ENCODE measurements at regions not wholly inside any gene's neighbourhood (a gene's known extent, or its start where the extent isn't known, plus 50 kb on each side); places are given as distances from the start of the nearest gene placed in this dataset.
"Not testable (repeated sequence)": the region's sequence is repeated elsewhere in the genome, so short reads cannot be mapped to it uniquely, and the experiment has no call there.

DNA sequence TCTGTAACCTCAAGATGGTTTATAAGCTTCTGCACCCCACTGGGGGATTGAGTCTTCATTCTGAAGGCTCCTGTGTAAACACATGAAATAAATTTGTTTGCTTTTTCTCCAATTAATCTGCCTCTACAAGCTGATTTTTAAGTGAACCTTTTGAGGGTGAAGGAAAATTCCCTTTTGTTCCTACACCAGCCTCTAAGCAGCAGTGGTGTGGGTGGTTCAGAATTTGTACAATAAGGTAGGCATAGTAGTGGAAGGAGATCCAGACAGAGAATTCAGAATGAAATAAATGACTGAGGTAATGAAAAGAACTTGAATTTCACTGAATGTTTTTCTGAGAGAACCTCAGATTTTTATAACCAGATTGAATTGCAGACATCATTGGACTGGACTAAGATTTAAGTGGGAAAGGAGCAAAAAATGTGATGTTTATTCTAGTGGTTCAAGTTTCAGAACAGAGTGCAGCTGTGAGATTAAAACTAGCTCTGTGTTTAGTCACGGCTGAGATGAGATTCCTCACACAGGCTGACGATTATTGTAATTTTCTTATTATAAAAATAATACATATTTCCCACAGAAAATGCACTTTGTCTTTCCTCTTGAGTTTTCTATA lies 1162.2 kb downstream of the TYW1 start:
- no peak for DNase-seq (ENCODE audit: low read depth in 2 of 2)

- no peak for DNase-seq (ENCODE audit: low read depth in 2 of 2)
Measured at GRCh38 chr7:68162712-68163111, 1166.1 kb downstream of the TYW1 start.

DNA sequence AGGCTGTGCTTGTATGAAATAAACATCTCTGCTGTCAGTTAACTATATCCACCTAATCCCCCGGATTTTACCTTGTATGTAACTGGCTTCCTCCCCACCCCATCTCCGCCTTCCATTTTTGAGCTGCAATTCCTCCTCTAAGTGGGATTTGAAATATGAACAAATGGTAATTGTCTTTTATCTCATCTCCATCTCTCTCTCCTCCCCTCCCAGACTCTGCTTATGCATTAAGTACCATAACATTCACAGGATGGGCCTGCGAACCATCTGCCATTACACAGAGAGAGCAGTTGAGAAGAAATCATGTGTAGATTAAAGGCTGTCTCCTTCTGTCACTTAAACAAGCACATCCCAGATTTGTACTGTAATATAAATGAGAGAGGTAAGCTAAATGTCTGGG lies 1169.9 kb downstream of the TYW1 start:
- no peak for DNase-seq (ENCODE audit: low read depth in 2 of 2)

DNA sequence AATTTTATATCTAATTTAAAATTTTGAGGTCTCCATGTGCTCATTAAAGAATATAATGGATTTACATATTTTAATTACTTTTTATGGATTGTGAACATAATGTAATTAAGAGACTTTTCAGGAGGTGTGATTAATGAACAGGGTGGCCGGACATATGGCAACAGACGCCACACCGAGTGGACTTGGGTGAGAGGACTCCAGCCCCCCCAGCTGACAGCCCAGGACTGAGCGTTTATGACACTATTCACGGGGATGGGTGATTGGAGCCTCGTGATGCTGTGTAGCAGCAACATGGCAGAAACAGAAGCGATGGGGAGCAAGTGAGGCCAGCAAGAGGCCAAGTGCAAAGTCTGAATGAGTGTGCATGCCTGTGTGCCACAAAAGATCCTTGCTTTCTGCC lies 1176.9 kb downstream of the TYW1 start:
- DNase-seq (ENCODE audit: low read depth in 2 of 2): no peak

DNA sequence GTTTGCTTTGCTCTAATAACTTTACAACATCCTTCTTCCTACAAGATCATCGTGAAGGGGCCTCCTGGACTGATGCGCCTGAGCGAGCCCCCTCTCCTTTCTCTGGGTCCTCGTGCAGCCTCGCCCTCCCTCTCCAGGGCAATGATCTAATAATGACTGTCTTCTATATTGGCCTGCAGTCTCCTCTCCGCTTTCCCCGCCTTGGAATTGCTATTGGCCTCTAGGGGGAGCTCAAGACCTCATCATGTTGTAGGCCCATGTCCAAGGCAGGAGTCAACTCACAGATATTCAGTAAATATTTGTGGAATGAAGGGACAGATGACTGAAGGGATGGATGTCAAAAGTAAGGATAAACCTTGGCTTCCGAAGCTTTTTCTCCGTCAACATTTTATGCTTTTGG lies 1180.3 kb downstream of the TYW1 start:
- DNase-seq (ENCODE audit: low read depth in 2 of 2): no peak

DNA sequence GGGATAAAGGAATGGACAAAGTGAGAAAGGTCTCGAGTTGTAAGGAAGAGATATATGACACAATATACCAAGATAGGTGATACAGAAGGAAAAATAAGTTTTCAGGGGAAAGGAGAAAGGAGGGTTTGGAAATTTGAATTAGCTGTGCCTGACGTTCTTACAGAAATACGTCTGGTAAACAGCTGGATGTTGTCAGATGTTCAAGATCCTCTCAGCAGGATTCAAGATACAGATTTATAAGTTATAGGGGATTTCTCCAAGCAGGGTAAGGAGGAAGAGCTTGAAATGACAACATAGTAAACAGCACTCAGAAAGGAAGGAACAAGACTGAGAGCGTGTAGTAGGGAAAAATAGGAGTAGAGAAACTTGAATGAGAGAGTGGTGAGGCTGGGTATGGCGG lies 1184.1 kb downstream of the TYW1 start:
- no peak for DNase-seq (ENCODE audit: low read depth in 2 of 2)

DNA sequence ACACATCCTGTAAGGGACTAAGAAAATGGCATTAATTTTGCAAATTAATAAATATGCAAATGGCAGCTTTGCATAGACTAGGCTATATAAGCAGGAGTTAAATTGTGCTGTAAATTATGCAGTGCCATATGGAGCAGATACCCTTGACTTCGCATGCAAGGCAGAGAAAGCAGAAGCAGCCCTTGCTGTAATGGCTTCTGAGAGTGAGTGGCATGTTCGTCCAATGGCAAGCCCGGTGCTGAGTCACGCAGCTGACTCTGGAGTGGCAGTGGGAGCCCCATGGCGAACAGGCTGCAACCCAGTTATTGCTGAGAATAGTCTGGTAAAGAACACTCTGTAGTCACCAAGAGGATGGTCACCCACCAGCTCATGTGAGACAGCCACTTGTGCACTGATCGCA lies 1186.5 kb downstream of the TYW1 start:
- no peak for DNase-seq (ENCODE audit: low read depth in 2 of 2)

DNA sequence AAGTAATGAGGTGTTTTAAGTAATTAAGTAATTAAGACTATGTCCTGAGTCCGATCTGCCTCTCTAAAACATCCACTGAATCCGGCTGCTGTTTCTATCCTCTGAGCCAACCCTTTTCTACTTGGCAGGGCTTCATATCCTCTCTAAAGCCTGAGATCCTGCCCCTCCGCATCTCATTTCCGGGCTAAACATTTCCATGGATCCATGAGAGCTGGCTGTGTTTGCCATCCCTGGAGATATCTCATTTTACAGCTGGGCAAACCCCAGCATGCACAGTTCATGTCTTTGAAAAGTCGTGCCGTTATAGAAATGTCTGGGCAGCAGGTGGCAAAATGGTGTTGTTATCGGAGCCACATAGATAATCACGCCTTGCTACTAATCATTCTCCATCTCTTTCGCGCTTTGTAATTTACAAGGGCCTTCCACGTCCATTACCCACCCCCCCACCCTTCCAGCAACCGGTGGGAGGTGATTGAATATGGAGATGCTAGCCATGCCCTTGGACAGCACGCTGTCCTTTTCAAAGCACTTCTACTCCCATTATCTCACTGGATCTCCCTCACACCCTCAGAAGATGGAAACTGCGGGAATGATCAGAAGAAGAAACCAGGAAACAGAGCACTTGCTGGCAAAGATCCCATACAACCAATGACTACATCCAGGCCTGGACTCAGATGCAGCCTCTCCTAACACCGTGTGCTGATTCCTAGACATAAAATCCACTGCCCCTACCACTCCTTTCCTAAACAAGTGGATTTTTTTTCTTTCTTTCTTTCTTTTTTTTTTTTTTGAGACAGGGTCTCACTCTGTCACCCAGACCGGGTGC lies 1189.2 kb downstream of the TYW1 start:
- no peak for DNase-seq (ENCODE audit: low read depth in 2 of 2)

DNA sequence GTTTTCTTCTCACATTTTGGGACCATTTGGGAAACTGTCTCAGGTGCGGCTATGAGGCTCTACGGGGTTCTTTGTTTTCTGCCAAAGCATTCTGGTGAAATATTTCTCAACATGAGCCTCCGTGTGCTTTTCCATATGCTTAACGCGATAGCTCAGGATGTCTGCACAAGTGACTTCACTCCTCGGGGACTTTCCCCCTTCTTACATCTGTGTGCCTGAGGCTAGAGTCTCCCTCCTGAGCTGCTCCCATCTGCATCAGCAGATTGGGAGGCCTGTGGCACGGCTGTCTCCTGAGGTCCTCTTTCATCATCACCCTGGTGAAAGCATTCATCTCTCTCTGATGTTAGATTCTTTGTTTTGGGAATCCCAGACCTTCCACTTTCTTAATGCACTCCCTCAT lies 1190.9 kb downstream of the TYW1 start:
- no peak for DNase-seq (ENCODE audit: low read depth in 2 of 2)

DNA sequence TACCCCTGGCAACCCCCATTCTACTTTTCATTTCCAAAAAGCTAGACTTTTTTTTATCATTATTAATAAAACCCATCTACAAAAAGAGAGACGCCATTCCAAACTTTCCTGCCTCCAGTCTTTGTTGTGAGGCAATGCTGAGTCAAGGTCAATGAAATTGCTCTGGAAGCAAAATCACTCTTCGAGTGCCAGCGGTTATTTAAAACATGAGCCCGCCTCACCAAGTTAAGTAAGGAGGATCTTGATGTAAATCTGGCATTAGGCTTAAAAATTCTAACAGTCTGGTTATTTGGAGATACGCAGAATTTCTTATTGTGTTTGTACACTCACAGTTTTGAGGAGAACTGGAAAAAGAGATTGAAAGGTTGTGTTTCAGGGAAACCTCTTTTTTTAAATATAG lies 1196.3 kb downstream of the TYW1 start:
- no peak for DNase-seq (ENCODE audit: low read depth in 2 of 2)

- DNase-seq (ENCODE audit: low read depth in 2 of 2): not testable (repeated sequence)
Measured at GRCh38 chr7:68195642-68196041, 1199.0 kb downstream of the TYW1 start.

DNA sequence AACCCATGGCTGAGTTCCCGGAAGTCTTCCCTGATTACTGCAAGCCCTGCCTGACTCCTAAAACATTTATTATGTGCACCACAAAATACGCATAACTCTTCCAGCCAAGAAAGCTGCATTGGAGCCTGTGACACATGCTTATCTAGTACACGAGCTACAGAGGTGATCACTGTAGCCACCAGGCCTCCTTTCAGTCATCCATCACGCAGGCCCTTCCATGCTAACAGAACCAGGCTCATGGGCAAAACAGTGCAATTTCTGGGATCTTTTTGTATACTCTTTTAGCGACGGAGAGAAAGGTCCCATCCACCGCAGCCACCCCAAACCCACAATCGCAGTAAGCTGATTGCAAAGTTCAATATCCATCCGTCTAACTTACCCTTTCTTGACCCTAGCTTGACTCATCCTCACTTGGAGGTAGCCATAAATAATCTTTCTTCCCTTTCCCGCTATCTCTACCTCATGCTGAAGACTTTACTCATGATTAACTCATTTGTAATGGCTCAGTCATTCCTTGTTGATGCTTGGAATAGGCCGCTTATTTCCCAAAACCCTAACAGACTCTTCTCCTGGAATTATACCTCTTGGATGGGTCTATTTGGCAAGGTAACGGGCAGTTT lies 1203.5 kb downstream of the TYW1 start:
- DNase-seq (ENCODE audit: low read depth in 2 of 2): no peak

DNA sequence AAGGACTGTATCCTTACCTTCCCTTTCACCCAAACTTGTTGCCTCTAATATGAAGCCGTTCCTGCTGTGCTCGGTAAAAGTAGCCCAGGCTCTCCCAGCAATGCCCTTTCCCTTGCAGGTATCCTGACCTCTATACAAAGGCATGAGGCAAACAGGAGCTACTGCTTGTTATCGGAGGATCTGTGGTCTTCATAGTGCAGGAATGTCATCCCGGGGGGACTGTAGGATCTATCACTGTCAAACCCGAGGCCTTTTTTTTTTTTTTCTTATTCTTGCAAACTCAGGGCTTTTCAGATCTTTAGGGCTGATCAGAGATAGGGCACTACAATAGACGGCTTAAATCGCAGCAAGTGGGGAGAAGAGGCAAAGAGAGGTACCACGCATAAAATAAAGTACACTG lies 1206.6 kb downstream of the TYW1 start:
- DNase-seq (ENCODE audit: low read depth in 2 of 2): no peak

GRCh38 chr7:68205826-68206225 lies 1209.2 kb downstream of the TYW1 start:
- DNase-seq (ENCODE audit: low read depth in 2 of 2): no peak

- no peak for DNase-seq (ENCODE audit: low read depth in 2 of 2)
Measured at GRCh38 chr7:68206946-68207485, 1210.4 kb downstream of the TYW1 start.

- no peak for DNase-seq (ENCODE audit: low read depth in 2 of 2)
Measured at GRCh38 chr7:68207676-68208075, 1211.0 kb downstream of the TYW1 start.

- DNase-seq (ENCODE audit: low read depth in 2 of 2): no peak
Measured at GRCh38 chr7:68209486-68209885, 1212.9 kb downstream of the TYW1 start.

GRCh38 chr7:68213838-68214237 lies 1217.2 kb downstream of the TYW1 start:
- no peak for DNase-seq (ENCODE audit: low read depth in 2 of 2)

DNA sequence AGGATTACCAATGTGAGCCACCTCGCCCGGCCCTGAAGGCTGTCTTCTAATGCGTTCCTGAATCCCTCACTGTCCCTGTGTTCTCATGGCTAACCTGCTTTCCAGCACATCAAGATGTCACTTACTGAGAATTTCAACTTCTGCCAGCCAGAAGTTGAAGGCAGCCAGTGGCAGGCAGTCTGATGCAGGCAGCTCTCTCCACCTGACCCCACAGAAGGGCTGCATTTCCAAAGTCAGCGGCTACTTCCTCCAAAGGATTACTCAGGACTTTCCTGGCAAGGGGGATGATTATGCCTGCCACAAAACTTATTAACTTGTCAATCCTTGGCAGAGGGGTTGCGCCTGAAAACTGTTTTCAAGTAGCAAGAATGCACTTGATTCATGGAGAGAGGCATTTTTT lies 1219.4 kb downstream of the TYW1 start:
- DNase-seq (ENCODE audit: low read depth in 2 of 2): no peak

DNA sequence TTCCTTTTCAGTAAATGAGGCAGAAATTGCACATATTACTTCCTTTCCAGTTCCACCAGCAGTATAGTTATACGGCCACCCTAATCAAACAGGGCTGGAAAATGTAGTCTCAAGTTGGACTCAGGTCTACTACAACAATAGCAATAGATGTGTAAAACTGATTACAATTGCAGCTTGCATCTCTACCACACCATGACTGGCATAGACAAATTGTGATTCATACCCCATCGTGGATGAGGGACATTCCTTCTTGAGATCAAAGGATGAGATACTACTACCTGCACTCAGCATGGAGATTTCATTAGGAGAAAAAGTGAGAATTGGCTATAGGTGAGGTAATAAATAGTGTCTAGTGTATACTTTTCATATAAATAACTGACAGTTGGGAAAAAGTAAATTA lies 1220.8 kb downstream of the TYW1 start:
- no peak for DNase-seq (ENCODE audit: low read depth in 2 of 2)

DNA sequence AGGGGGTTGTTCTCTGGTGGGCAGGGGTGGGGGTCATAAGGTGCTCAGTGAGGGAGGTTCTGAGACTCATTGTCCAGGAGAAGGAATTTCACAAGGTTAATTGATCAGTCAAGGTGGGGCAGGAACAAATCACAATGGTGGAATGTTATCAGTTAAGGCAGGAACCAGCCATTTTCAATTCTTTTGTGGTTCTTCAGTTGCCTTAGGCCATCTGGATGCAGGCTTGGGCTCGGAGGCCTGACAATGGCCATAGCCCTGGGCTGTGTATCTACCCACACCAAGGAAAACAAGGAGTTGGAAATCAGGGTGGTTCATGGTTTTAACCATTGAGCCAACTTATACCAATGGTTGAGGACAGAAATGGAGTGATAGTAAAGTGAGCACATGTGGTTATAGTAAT lies 1221.8 kb downstream of the TYW1 start:
- DNase-seq (ENCODE audit: low read depth in 2 of 2): no peak

- DNase-seq (ENCODE audit: low read depth in 2 of 2): no peak
Measured at GRCh38 chr7:68222311-68222710, 1225.7 kb downstream of the TYW1 start.
